Endothelial cell (in vitro differentiated cells): ENCODE measurements at regions not wholly inside any gene's neighbourhood (a gene's known extent, or its start where the extent isn't known, plus 50 kb on each side); places are given as distances from the start of the nearest gene placed in this dataset.
"Not testable (repeated sequence)": the region's sequence is repeated elsewhere in the genome, so short reads cannot be mapped to it uniquely, and the experiment has no call there.

Source experiments
- DNase-seq: peaks from one replicate; pipeline ENCODE4 v3.0.0; 2021; ENCODE audit warnings: low spot score
- H3K27ac Mint-ChIP-seq: one replicate; pipeline ENCODE4 v1.8.0; 2021; ENCODE audit warnings: mixed read lengths, inconsistent platforms; ENCODE audit not compliant: unreplicated experiment
- H3K27me3 Mint-ChIP-seq: one replicate; pipeline ENCODE4 v1.8.0; 2021; ENCODE audit warnings: mild to moderate bottlenecking, moderate library complexity, mixed read lengths, inconsistent platforms; ENCODE audit not compliant: unreplicated experiment
- H3K36me3 Mint-ChIP-seq: one replicate; pipeline ENCODE4 v1.8.0; 2021; ENCODE audit warnings: mild to moderate bottlenecking, low read depth, mixed read lengths, inconsistent platforms; ENCODE audit not compliant: unreplicated experiment
- H3K4me1 Mint-ChIP-seq: one replicate; pipeline ENCODE4 v1.8.0; 2021; ENCODE audit warnings: mild to moderate bottlenecking, mixed read lengths, inconsistent platforms; ENCODE audit not compliant: unreplicated experiment
- H3K4me3 Mint-ChIP-seq: one replicate; pipeline ENCODE4 v1.8.0; 2021; ENCODE audit warnings: mild to moderate bottlenecking, mixed read lengths, inconsistent platforms; ENCODE audit not compliant: unreplicated experiment
- H3K9me3 Mint-ChIP-seq: one replicate; pipeline ENCODE4 v1.8.0; 2021; ENCODE audit warnings: mixed read lengths, inconsistent platforms; ENCODE audit not compliant: unreplicated experiment

- not testable (repeated sequence) for H3K27me3 Mint-ChIP-seq, H3K4me3 Mint-ChIP-seq, H3K27ac Mint-ChIP-seq, H3K9me3 Mint-ChIP-seq, H3K36me3 Mint-ChIP-seq, DNase-seq, H3K4me1 Mint-ChIP-seq
Measured at GRCh38 chr2:110331625-110332024, 119.3 kb upstream of the MTLN start.

GRCh38 chr2:110329760-110330159 lies 117.4 kb upstream of the MTLN start:
- H3K9me3 Mint-ChIP-seq, H3K27me3 Mint-ChIP-seq, DNase-seq, H3K4me3 Mint-ChIP-seq, H3K27ac Mint-ChIP-seq, H3K36me3 Mint-ChIP-seq, H3K4me1 Mint-ChIP-seq: not testable (repeated sequence)

GRCh38 chr2:110329158-110329557 lies 116.8 kb upstream of the MTLN start:
- not testable (repeated sequence) for H3K4me1 Mint-ChIP-seq, H3K9me3 Mint-ChIP-seq, H3K36me3 Mint-ChIP-seq, DNase-seq, H3K27me3 Mint-ChIP-seq, H3K27ac Mint-ChIP-seq, H3K4me3 Mint-ChIP-seq

GRCh38 chr2:110328677-110329076 lies 116.3 kb upstream of the MTLN start:
- not testable (repeated sequence) for H3K4me3 Mint-ChIP-seq, DNase-seq, H3K4me1 Mint-ChIP-seq, H3K27ac Mint-ChIP-seq, H3K9me3 Mint-ChIP-seq, H3K36me3 Mint-ChIP-seq, H3K27me3 Mint-ChIP-seq

- H3K4me3 Mint-ChIP-seq, H3K27ac Mint-ChIP-seq, H3K36me3 Mint-ChIP-seq, H3K27me3 Mint-ChIP-seq, H3K4me1 Mint-ChIP-seq, H3K9me3 Mint-ChIP-seq, DNase-seq: not testable (repeated sequence)
Measured at GRCh38 chr2:110323832-110324231, 111.5 kb upstream of the MTLN start.

- H3K9me3 Mint-ChIP-seq, H3K27me3 Mint-ChIP-seq, H3K36me3 Mint-ChIP-seq, H3K4me3 Mint-ChIP-seq, DNase-seq, H3K4me1 Mint-ChIP-seq, H3K27ac Mint-ChIP-seq: not testable (repeated sequence)
Measured at GRCh38 chr2:110322535-110322934, 110.2 kb upstream of the MTLN start.

- H3K4me3 Mint-ChIP-seq, H3K4me1 Mint-ChIP-seq, H3K27me3 Mint-ChIP-seq, H3K27ac Mint-ChIP-seq, H3K36me3 Mint-ChIP-seq, DNase-seq, H3K9me3 Mint-ChIP-seq: not testable (repeated sequence)
Measured at GRCh38 chr2:110320834-110321563, 108.7 kb upstream of the MTLN start.

GRCh38 chr2:110318898-110319297 lies 106.6 kb upstream of the MTLN start:
- not testable (repeated sequence) for H3K27me3 Mint-ChIP-seq, H3K9me3 Mint-ChIP-seq, H3K27ac Mint-ChIP-seq, DNase-seq, H3K4me3 Mint-ChIP-seq, H3K36me3 Mint-ChIP-seq, H3K4me1 Mint-ChIP-seq

GRCh38 chr2:110317377-110317776 lies 105.0 kb upstream of the MTLN start:
- H3K9me3 Mint-ChIP-seq, H3K27me3 Mint-ChIP-seq, H3K36me3 Mint-ChIP-seq, H3K4me3 Mint-ChIP-seq, H3K4me1 Mint-ChIP-seq, H3K27ac Mint-ChIP-seq, DNase-seq: not testable (repeated sequence)

- not testable (repeated sequence) for H3K27ac Mint-ChIP-seq, H3K27me3 Mint-ChIP-seq, H3K4me3 Mint-ChIP-seq, DNase-seq, H3K9me3 Mint-ChIP-seq, H3K36me3 Mint-ChIP-seq, H3K4me1 Mint-ChIP-seq
Measured at GRCh38 chr2:110316051-110316865, 103.9 kb upstream of the MTLN start.

GRCh38 chr2:110315054-110315820 lies 102.9 kb upstream of the MTLN start:
- not testable (repeated sequence) for H3K4me1 Mint-ChIP-seq, H3K4me3 Mint-ChIP-seq, H3K36me3 Mint-ChIP-seq

GRCh38 chr2:110314472-110314871 lies 102.1 kb upstream of the MTLN start:
- not testable (repeated sequence) for H3K4me3 Mint-ChIP-seq, H3K27ac Mint-ChIP-seq, H3K9me3 Mint-ChIP-seq, H3K4me1 Mint-ChIP-seq, DNase-seq, H3K36me3 Mint-ChIP-seq, H3K27me3 Mint-ChIP-seq

More at GRCh38 chr2:110315054-110315820, 102.9 kb upstream of the MTLN start:
- H3K27ac Mint-ChIP-seq, H3K9me3 Mint-ChIP-seq, H3K27me3 Mint-ChIP-seq, DNase-seq: not testable (repeated sequence)
